RWPE2 (cell line): ENCODE measurements at regions not wholly inside any gene's neighbourhood (a gene's known extent, or its start where the extent isn't known, plus 50 kb on each side); places are given as distances from the start of the nearest gene placed in this dataset.

Experiments used
- ATAC-seq: fragments of 200-7000 bp; cut with Tn5 transposase; 3 replicates; pipeline ENCODE4 v1.9.1; 2021; ENCODE audit warnings: low read depth
- DNase-seq: peaks from one replicate; pipeline ENCODE4 v3.0.0-alpha.2; 2020; ENCODE audit warnings: low spot score
- H3K27ac ChIP-seq: fragments of 450-650 bp; 2 replicates; pipeline ENCODE4 v1.5.1; 2017; ENCODE audit warnings: mild to moderate bottlenecking; ENCODE audit not compliant: poor library complexity, severe bottlenecking
- H3K27me3 ChIP-seq: fragments of 250-450 bp; sonication (Bioruptor Pico); 2 replicates; pipeline ENCODE4 v1.5.1; 2021; ENCODE audit warnings: mild to moderate bottlenecking, moderate library complexity; ENCODE audit not compliant: insufficient read depth, poor library complexity, severe bottlenecking
- H3K36me3 ChIP-seq: fragments of 250-450 bp; sonication (Bioruptor Pico); 2 replicates; pipeline ENCODE4 v1.5.1; 2020; ENCODE audit warnings: low read depth, mild to moderate bottlenecking, moderate library complexity
- H3K4me1 ChIP-seq: fragments of 250-450 bp; sonication (Bioruptor Pico); 2 replicates; pipeline ENCODE4 v1.5.1; 2021; ENCODE audit warnings: mild to moderate bottlenecking, moderate library complexity; ENCODE audit not compliant: insufficient read depth, poor library complexity, severe bottlenecking
- H3K4me3 ChIP-seq: fragments of 250-450 bp; sonication (Bioruptor Pico); 2 replicates; pipeline ENCODE4 v1.5.1; 2021; ENCODE audit warnings: mild to moderate bottlenecking, moderate library complexity; ENCODE audit not compliant: severe bottlenecking
- H3K9me3 ChIP-seq: fragments of 250-450 bp; sonication (Bioruptor Pico); 2 replicates; pipeline ENCODE4 v1.5.1; 2021; ENCODE audit warnings: mild to moderate bottlenecking, moderate library complexity; ENCODE audit not compliant: severe bottlenecking
- TF ChIP-seq, protein P1 (sequence below): fragments of 450-650 bp; IDR thresholded peaks from one replicate; pipeline ENCODE4 v1.5.1; 2017; ENCODE audit warnings: mild to moderate bottlenecking, moderate library complexity; ENCODE audit not compliant: poor library complexity, severe bottlenecking

DNA sequence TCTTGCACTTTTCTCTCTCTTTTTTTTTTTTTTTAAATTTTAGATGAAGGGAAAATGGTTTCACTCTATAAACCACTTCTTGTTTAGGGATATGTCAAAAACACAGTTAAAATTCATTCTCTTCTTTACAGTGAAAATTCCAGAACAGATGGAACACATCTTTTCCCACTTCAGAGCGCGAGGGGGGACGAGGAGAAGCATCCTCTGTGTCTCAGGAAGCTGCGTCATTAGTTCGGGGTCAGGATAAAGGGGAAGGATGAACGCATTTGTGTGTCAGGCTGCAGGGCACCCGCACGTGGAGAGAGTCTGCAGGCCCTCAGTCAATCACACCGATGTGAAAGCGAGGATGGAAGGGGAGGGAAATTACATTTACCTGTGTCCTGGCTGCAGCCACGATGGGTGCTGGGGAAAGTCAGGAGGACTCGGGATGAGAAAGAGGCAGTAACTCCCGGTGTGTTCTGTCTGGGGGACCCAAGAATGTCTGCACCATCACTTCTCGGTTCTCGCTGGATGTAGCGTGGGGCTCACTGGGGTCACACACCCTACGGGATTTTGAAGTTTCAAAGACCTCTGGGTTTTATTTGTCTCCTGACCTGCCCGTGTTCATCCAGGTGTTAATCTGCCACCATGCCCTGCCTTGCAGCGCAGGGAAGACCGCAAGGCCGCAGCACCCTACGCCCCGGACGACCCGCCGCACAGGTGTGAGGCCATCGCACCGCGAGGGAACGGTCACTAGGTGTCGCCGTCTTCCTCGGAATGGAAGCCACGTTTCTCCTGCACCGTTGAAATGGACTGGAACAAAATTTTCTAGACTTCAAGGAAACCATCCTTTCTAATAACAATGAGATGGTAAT is 66.7 kb upstream of the PITRM1 start:
- Histone ChIP-seq H3K4me1 (no peaks in the 10 kb centered on the region), H3K4me3 (no peak overlapping the region), H3K36me3 (no peaks in the 10 kb centered on the region), H3K27me3 (no peaks in the 10 kb centered on the region), H3K9me3 (no peaks in the 10 kb centered on the region), H3K27ac (no peak overlapping the region)
- TF ChIP-seq, protein P1, sequence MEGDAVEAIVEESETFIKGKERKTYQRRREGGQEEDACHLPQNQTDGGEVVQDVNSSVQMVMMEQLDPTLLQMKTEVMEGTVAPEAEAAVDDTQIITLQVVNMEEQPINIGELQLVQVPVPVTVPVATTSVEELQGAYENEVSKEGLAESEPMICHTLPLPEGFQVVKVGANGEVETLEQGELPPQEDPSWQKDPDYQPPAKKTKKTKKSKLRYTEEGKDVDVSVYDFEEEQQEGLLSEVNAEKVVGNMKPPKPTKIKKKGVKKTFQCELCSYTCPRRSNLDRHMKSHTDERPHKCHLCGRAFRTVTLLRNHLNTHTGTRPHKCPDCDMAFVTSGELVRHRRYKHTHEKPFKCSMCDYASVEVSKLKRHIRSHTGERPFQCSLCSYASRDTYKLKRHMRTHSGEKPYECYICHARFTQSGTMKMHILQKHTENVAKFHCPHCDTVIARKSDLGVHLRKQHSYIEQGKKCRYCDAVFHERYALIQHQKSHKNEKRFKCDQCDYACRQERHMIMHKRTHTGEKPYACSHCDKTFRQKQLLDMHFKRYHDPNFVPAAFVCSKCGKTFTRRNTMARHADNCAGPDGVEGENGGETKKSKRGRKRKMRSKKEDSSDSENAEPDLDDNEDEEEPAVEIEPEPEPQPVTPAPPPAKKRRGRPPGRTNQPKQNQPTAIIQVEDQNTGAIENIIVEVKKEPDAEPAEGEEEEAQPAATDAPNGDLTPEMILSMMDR: peak; percentile 90
- DNase-seq (no peak), ATAC-seq (peak; percentile 86)

DNA sequence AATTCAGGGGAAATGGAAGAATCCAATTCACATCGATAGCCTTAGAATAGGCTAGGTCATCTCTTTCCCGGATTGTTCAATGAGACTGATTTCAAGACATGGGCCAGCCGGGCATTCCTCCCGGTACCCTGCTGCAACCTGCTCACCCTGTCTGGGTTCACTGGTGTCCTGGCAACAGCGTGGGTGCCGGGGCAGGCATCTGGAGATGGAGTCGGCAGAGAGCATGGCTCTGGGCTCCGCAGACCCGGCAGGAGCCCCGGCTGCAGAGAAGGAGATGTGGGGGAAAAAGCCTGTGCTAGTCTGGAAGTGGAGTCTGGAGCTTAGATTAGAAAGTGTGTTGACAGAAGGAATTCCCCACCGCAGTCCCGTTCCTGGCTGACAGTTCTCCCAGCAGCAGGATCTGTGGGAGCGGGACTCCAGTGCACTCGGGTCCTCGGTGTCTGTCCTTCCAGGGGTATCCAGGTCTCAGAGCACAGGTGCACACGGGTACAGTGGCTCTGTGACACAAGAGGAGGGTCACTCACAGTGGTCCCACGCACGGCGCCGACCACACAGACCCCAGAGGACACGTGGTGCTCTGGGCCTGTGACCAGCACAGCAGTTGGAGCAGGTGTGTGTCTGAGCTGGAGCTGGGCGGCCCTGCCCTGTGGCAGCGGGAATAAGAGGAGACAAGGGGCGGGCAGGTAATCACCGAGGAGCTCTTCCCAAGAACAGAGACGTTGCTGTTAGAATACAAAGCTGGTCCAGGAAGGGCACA is 65.7 kb upstream of the PITRM1 start:
- DNase-seq: no peak
- no peaks in the 10 kb centered on the region for H3K27me3 ChIP-seq
- no peaks in the 10 kb centered on the region for H3K36me3 ChIP-seq
- no peak for ATAC-seq
- no peak overlapping the region for H3K27ac ChIP-seq
- H3K4me3 ChIP-seq: no peak overlapping the region
- no peaks in the 10 kb centered on the region for H3K9me3 ChIP-seq
- TF ChIP-seq, protein P1: no peak
- no peaks in the 10 kb centered on the region for H3K4me1 ChIP-seq

DNA sequence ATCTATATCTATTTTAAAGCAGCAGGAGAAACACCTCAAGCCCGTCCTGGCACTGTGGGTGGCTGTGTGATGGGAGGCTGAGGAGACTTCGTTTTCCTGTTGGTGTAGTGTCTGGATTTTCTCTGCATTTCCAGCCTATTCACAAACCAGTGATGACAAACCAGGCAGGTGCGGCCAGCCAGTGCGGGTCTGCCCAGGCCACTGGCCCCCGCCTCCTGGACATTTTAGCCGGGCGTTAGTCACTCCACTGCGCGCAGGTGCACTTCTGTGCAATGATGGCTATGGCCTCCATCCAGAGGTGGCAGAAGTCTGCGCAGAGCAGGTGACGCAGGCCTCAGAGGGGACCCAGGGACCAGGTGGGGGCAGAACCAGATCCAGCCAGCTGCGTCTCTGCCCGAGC is 64.9 kb upstream of the PITRM1 start:
- Histone ChIP-seq H3K27me3 (no peaks in the 10 kb centered on the region), H3K9me3 (no peaks in the 10 kb centered on the region), H3K27ac (no peak overlapping the region), H3K4me1 (no peaks in the 10 kb centered on the region), H3K36me3 (no peaks in the 10 kb centered on the region), H3K4me3 (no peak overlapping the region)
- TF ChIP-seq, protein P1: no peak
- DNase-seq (no peak), ATAC-seq (no peak)

DNA sequence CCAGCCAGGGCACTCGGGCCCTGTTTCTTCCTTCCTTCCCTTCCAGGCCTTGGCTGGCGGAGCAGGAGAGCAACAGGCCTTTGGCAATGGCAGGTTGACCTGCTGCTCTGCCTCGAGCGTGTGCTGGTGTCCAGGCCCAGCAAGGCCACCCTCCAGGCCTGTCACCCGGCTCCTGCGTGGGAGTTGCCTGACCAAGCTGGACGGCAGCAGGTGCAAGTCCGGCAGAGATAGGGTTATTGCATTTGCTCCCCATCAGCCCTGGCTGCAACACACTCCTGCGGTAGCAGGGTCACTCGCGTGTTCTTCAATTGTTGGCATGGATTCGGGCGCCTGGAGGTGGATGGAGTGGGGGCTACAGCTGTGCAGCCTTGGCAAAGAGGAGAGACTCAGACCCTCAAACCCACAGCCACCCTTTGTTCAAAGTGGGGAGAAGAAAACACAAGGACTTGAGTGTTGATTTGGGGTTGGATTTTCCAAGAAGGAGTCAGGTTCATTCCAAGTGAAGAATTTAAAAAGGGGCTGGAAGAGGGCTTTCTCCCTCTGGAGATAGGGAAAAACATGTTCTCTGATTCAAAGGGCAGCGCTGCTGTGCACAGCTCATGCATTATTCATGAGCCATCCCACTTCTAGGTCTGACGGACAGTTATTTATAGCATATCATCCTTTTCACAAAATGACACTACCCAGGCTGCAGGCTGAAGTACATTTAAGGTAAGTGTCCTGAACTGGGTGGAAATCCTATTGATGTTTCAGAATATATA is 64.2 kb upstream of the PITRM1 start:
- no peaks in the 10 kb centered on the region for H3K36me3 ChIP-seq
- no peaks in the 10 kb centered on the region for H3K9me3 ChIP-seq
- H3K4me3 ChIP-seq: no peak overlapping the region
- no peaks in the 10 kb centered on the region for H3K27me3 ChIP-seq
- no peak overlapping the region for H3K27ac ChIP-seq
- TF ChIP-seq, protein P1: no peak
- ATAC-seq (no peak), DNase-seq (no peak)
- H3K4me1 ChIP-seq: no peaks in the 10 kb centered on the region
